ENCODE measurements at regions not wholly inside any gene's neighbourhood (a gene's known extent, or its start where the extent isn't known, plus 50 kb on each side); places are given as distances from the start of the nearest gene placed in this dataset.
"Not testable (repeated sequence)": the region's sequence is repeated elsewhere in the genome, so short reads cannot be mapped to it uniquely, and the experiment has no call there.

DNA sequence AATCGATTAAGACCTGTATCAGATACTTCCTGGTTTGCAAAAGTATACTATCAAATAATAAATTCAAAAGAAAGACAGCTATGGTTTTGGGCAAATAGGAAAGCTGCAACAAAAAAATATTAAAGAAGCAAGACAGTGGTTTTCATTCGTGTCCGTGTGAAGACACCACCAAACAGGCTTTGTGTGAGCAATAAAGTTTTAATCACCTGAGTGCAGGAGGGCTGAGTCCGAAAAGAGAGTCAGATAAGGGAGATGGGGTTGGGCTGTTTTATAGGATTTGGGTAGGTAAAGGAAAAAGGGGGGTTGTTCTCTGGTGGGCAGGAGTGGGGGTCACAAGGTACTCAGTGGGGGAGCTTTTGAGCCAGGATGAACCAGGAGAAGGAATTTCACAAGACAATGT lies 609.7 kb upstream of the LUZP2 start:
- TF ChIP-seq, protein P1, sequence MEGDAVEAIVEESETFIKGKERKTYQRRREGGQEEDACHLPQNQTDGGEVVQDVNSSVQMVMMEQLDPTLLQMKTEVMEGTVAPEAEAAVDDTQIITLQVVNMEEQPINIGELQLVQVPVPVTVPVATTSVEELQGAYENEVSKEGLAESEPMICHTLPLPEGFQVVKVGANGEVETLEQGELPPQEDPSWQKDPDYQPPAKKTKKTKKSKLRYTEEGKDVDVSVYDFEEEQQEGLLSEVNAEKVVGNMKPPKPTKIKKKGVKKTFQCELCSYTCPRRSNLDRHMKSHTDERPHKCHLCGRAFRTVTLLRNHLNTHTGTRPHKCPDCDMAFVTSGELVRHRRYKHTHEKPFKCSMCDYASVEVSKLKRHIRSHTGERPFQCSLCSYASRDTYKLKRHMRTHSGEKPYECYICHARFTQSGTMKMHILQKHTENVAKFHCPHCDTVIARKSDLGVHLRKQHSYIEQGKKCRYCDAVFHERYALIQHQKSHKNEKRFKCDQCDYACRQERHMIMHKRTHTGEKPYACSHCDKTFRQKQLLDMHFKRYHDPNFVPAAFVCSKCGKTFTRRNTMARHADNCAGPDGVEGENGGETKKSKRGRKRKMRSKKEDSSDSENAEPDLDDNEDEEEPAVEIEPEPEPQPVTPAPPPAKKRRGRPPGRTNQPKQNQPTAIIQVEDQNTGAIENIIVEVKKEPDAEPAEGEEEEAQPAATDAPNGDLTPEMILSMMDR (optimal IDR thresholded peaks at IDR 0.05 in 1 of 3, IDR thresholded peaks at IDR 0.05 in 1 of 3, conservative IDR thresholded peaks at IDR 0.05 in 1 of 3; ENCODE audit: extremely low read depth in 1 of 3, insufficient read depth in 2 of 3, low read length in 3 of 3): not testable (repeated sequence)
- not testable (repeated sequence) for TF ChIP-seq EZH2 (IDR thresholded peaks at IDR 0.05; ENCODE audit: low read length)
